Neuronal stem cell (in vitro differentiated cells): ENCODE measurements at regions not wholly inside any gene's neighbourhood (a gene's known extent, or its start where the extent isn't known, plus 50 kb on each side); places are given as distances from the start of the nearest gene placed in this dataset.

Source experiments
- DNase-seq: peaks from one replicate; pipeline ENCODE4 v3.0.0-alpha.2; 2013; ENCODE audit warnings: low spot score
- H2AFZ ChIP-seq: one replicate; pipeline ENCODE4 v1.6.1; 2013; ENCODE audit warnings: mild to moderate bottlenecking, low read length, inconsistent platforms
- H2AK5ac ChIP-seq: 2 replicates; pipeline ENCODE4 v1.6.1; 2013; ENCODE audit warnings: low read depth, mild to moderate bottlenecking, inconsistent platforms, low read length, moderate library complexity, mixed read lengths
- H2BK120ac ChIP-seq: 2 replicates; pipeline ENCODE4 v1.6.1; 2013; ENCODE audit warnings: low read depth, mild to moderate bottlenecking, inconsistent platforms, low read length, moderate library complexity, mixed read lengths
- H2BK12ac ChIP-seq: one replicate; pipeline ENCODE4 v1.6.1; 2013; ENCODE audit warnings: low read length, inconsistent platforms
- H2BK15ac ChIP-seq: 2 replicates; pipeline ENCODE4 v1.6.1; 2013; ENCODE audit warnings: mild to moderate bottlenecking, low read length, inconsistent platforms, mixed read lengths
- H2BK5ac ChIP-seq: one replicate; pipeline ENCODE4 v1.6.1; 2013; ENCODE audit warnings: inconsistent platforms, mild to moderate bottlenecking, low read length, moderate library complexity
- H3K14ac ChIP-seq: one replicate; pipeline ENCODE4 v1.6.1; 2013; ENCODE audit warnings: low read length, inconsistent platforms
- H3K18ac ChIP-seq: 2 replicates; pipeline ENCODE4 v1.6.1; 2013; ENCODE audit warnings: low read length, inconsistent platforms
- H3K23ac ChIP-seq: 2 replicates; pipeline ENCODE4 v1.6.1; 2013; ENCODE audit warnings: low read depth, mild to moderate bottlenecking, mixed read lengths, low read length, inconsistent platforms; ENCODE audit not compliant: poor library complexity
- H3K27ac ChIP-seq: replicated peaks from 3 replicates; pipeline ENCODE4 v1.5.1; 2013; ENCODE audit warnings: low read length, inconsistent platforms
- H3K27me3 ChIP-seq, 3 experiments: 2 replicates each; pipeline ENCODE4 v1.6.1; 2013; ENCODE audit warnings: low read length in 3 of 3, mild to moderate bottlenecking in 2 of 3, inconsistent platforms in 1 of 3, low read depth in 1 of 3, mixed read lengths in 1 of 3, moderate library complexity in 1 of 3; ENCODE audit not compliant: control insufficient read depth in 3 of 3, insufficient read depth in 3 of 3
- H3K36me3 ChIP-seq, 2 donors: replicated peaks in 1 of 2; 2 replicates each; pipeline ENCODE4 v1.6.1; 2013; ENCODE audit warnings: low read length in 2 of 2; ENCODE audit not compliant: control insufficient read depth in 2 of 2, insufficient read depth in 2 of 2
- H3K4ac ChIP-seq: 2 replicates; pipeline ENCODE4 v1.6.1; 2013; ENCODE audit warnings: inconsistent platforms, mild to moderate bottlenecking, low read length, moderate library complexity
- H3K4me1 ChIP-seq, 2 donors: 1 replicate in 1 of 2; 2 replicates in 1 of 2; pipeline ENCODE4 v1.6.1; 2013; ENCODE audit warnings: low read length in 2 of 2, low read depth in 1 of 2; ENCODE audit not compliant: control insufficient read depth in 2 of 2, insufficient read depth in 1 of 2
- H3K4me2 ChIP-seq: one replicate; pipeline ENCODE4 v1.6.1; 2013; ENCODE audit warnings: mild to moderate bottlenecking, low read length, inconsistent platforms; ENCODE audit not compliant: insufficient read depth, poor library complexity, severe bottlenecking
- H3K4me3 ChIP-seq, 2 donors: 2 replicates each; pipeline ENCODE4 v1.5.1; 2013; ENCODE audit warnings: low read length in 2 of 2, mild to moderate bottlenecking in 2 of 2, inconsistent platforms in 1 of 2, moderate library complexity in 1 of 2
- H3K79me1 ChIP-seq: one replicate; pipeline ENCODE4 v1.6.1; 2013; ENCODE audit warnings: low read depth, mild to moderate bottlenecking, inconsistent platforms, low read length, moderate library complexity
- H3K9ac ChIP-seq: one replicate; pipeline ENCODE4 v1.6.1; 2013; ENCODE audit warnings: mild to moderate bottlenecking, low read depth, low read length, inconsistent platforms; ENCODE audit not compliant: poor library complexity
- H3K9me3 ChIP-seq, 2 donors: replicated peaks in 1 of 2; 2 replicates each; pipeline versions ENCODE3 to v1.6.1; 2013; ENCODE audit warnings: low read length in 2 of 2, mild to moderate bottlenecking in 2 of 2, inconsistent platforms in 1 of 2, low read depth in 1 of 2, mixed read lengths in 1 of 2, moderate library complexity in 1 of 2; ENCODE audit not compliant: control insufficient read depth in 2 of 2, insufficient read depth in 1 of 2
- H4K8ac ChIP-seq: one replicate; pipeline ENCODE4 v1.6.1; 2013; ENCODE audit warnings: low read depth, mild to moderate bottlenecking, inconsistent platforms, low read length, moderate library complexity
- H4K91ac ChIP-seq: one replicate; pipeline ENCODE4 v1.6.1; 2013; ENCODE audit warnings: low read length, low read depth, mild to moderate bottlenecking, inconsistent platforms; ENCODE audit not compliant: poor library complexity
- WGBS, 2 donors: extraction: QIAGEN DNeasy Blood & Tissue Kit; methylation state at CpG; one replicate each; pipeline ENCODE4 v1.1.7; 2013; ENCODE audit warnings: missing lambda C conversion rate in 2 of 2, mixed read lengths in 1 of 2; ENCODE audit not compliant: insufficient read length in 2 of 2, insufficient replicate concordance in 1 of 2; ENCODE audit errors: extremely low coverage in 2 of 2; 5-methylcytosine and 5-hydroxymethylcytosine counted together

- Histone ChIP-seq H4K8ac (no peak overlapping the region), H2BK120ac (no peak overlapping the region), H3K4me1 (peaks cover 0 to 5% of the 10 kb centered on the region in 2 donors), H3K18ac (no peak overlapping the region), H2BK12ac (no peak overlapping the region), H3K4me2 (no peak overlapping the region), H2BK5ac (no peak overlapping the region), H3K36me3 (no peaks in the 10 kb centered on the region), H3K79me1 (no peaks in the 10 kb centered on the region), H3K4ac (no peak overlapping the region), H3K23ac (no peak overlapping the region), H2BK15ac (no peak overlapping the region), H3K27me3 (peaks cover 0 to 3% (median 0%) of the 10 kb centered on the region in 3 experiments), H4K91ac (no peak overlapping the region), H3K4me3 (no peak overlapping the region), H2AK5ac (no peak overlapping the region), H3K14ac (no peak overlapping the region), H3K27ac (no peak overlapping the region), H3K9me3 (no peaks in the 10 kb centered on the region), H2AFZ (no peak overlapping the region), H3K9ac (no peak overlapping the region)
- DNase-seq, result no peak
- WGBS, 2 donors, result no CpG with 5 or more reads among the region's 4 CpGs
Measured at GRCh38 chr15:34700891-34701427, 53.8 kb downstream of the GJD2 start.

GRCh38 chr15:34699968-34700640 lies 54.7 kb downstream of the GJD2 start:
- H3K4ac ChIP-seq, result no peak overlapping the region
- H3K4me2 ChIP-seq, result no peak overlapping the region
- H4K91ac ChIP-seq, result no peak overlapping the region
- no peak overlapping the region for H2BK15ac ChIP-seq
- no peaks in the 10 kb centered on the region for H3K9me3 ChIP-seq
- H3K23ac ChIP-seq, result no peak overlapping the region
- no peak overlapping the region for H2AFZ ChIP-seq
- peaks cover 0 to 3% (median 0%) of the 10 kb centered on the region in 3 experiments for H3K27me3 ChIP-seq
- no peaks in the 10 kb centered on the region for H3K79me1 ChIP-seq
- H3K9ac ChIP-seq, result no peak overlapping the region
- H4K8ac ChIP-seq, result no peak overlapping the region
- no peak overlapping the region for H3K4me3 ChIP-seq
- no peak overlapping the region for H2AK5ac ChIP-seq
- peaks cover 0 to 5% of the 10 kb centered on the region in 2 donors for H3K4me1 ChIP-seq
- no peak overlapping the region for H3K18ac ChIP-seq
- H3K14ac ChIP-seq, result no peak overlapping the region
- H2BK12ac ChIP-seq, result no peak overlapping the region
- no peaks in the 10 kb centered on the region for H3K36me3 ChIP-seq
- no CpG with 5 or more reads among the region's 4 CpGs for WGBS, 2 donors
- H2BK120ac ChIP-seq, result no peak overlapping the region
- no peak for DNase-seq
- H2BK5ac ChIP-seq, result no peak overlapping the region
- no peak overlapping the region for H3K27ac ChIP-seq

GRCh38 chr15:34696506-34696905 lies 58.3 kb downstream of the GJD2 start:
- no peaks in the 10 kb centered on the region for H3K9me3 ChIP-seq
- H3K79me1 ChIP-seq, result no peaks in the 10 kb centered on the region
- H2AFZ ChIP-seq, result no peak overlapping the region
- no peak overlapping the region for H2BK5ac ChIP-seq
- H3K4me1 ChIP-seq, result peaks cover 0 to 2% of the 10 kb centered on the region in 2 donors
- no peak overlapping the region for H3K4me3 ChIP-seq
- no peak overlapping the region for H3K4me2 ChIP-seq
- H3K27me3 ChIP-seq, result peaks cover 0 to 3% (median 0%) of the 10 kb centered on the region in 3 experiments
- H4K91ac ChIP-seq, result no peak overlapping the region
- H3K27ac ChIP-seq, result no peak overlapping the region
- H3K18ac ChIP-seq, result no peak overlapping the region
- no peak overlapping the region for H2BK15ac ChIP-seq
- no peak for DNase-seq
- no peak overlapping the region for H3K23ac ChIP-seq
- H3K9ac ChIP-seq, result no peak overlapping the region
- WGBS, 2 donors, result no CpG with 5 or more reads among the region's 1 CpG
- H3K36me3 ChIP-seq, result no peaks in the 10 kb centered on the region
- no peak overlapping the region for H2BK120ac ChIP-seq
- H3K4ac ChIP-seq, result no peak overlapping the region
- no peak overlapping the region for H4K8ac ChIP-seq
- no peak overlapping the region for H2BK12ac ChIP-seq
- no peak overlapping the region for H2AK5ac ChIP-seq
- H3K14ac ChIP-seq, result no peak overlapping the region

GRCh38 chr15:34693053-34693744 lies 61.6 kb downstream of the GJD2 start:
- Histone ChIP-seq H3K4me2 (no peak overlapping the region), H4K8ac (no peak overlapping the region), H3K27me3 (peaks cover 0 to 3% (median 0%) of the 10 kb centered on the region in 3 experiments), H3K36me3 (no peaks in the 10 kb centered on the region), H2BK120ac (no peak overlapping the region), H2AK5ac (no peak overlapping the region), H3K4ac (no peak overlapping the region), H3K79me1 (no peaks in the 10 kb centered on the region), H2BK12ac (no peak overlapping the region), H3K4me1 (no peaks in the 10 kb centered on the region), H3K9ac (no peak overlapping the region), H2BK5ac (no peak overlapping the region), H3K18ac (no peak overlapping the region), H2BK15ac (no peak overlapping the region), H4K91ac (no peak overlapping the region), H3K27ac (no peak overlapping the region), H3K14ac (no peak overlapping the region), H3K9me3 (no peaks in the 10 kb centered on the region), H2AFZ (no peak overlapping the region), H3K23ac (no peak overlapping the region), H3K4me3 (no peak overlapping the region)
- no CpG with 5 or more reads among the region's 4 CpGs for WGBS, 2 donors
- DNase-seq, result no peak
